ENCODE measurements at regions not wholly inside any gene's neighbourhood (a gene's known extent, or its start where the extent isn't known, plus 50 kb on each side); places are given as distances from the start of the nearest gene placed in this dataset.

- ChIA-PET CTCF (no interaction called here), POLR2A (no interaction called here)
- no peaks in the 10 kb centered on the region for H3K36me3 ChIP-seq (replicated peaks in 1 of 2; ENCODE audit: control insufficient read depth in 1 of 2, insufficient read depth in 2 of 2, low read length in 1 of 2)
- H2AFZ ChIP-seq (ENCODE audit: low read depth), result no peak overlapping the region
- 4% methylated on average over 2 of the region's 2 CpGs for WGBS (ENCODE audit: low lambda C conversion rate)
- no peaks in the 10 kb centered on the region for H3K79me2 ChIP-seq (ENCODE audit: insufficient read depth)
- H3K4me3 ChIP-seq (ENCODE audit: low read depth in 2 of 2, low read length in 1 of 2), result no peak overlapping the region
- no peaks in the 10 kb centered on the region for H3F3A ChIP-seq (replicated peaks; ENCODE audit: insufficient read depth)
- H3K9me3 ChIP-seq, result no peaks in the 10 kb centered on the region
- no peak overlapping the region for H3K4me2 ChIP-seq
- H3K27ac ChIP-seq (ENCODE audit: low read depth in 2 of 2, low read length in 1 of 2), result no peak overlapping the region
- no peak for DNase-seq
- no peak for TF ChIP-seq RCOR1 (IDR thresholded peaks at IDR 0.05; ENCODE audit: low read length)
- no peak for TF ChIP-seq SMC3 (IDR thresholded peaks at IDR 0.05; ENCODE audit: low read depth, low read length)
- no peak for TF ChIP-seq TCF12 (IDR thresholded peaks at IDR 0.05)
- TF ChIP-seq MAX (IDR thresholded peaks at IDR 0.05; ENCODE audit: low read depth), result no peak
- H3K9ac ChIP-seq, result no peak overlapping the region
- no peaks in the 10 kb centered on the region for H3K4me1 ChIP-seq (ENCODE audit: control insufficient read depth in 1 of 2, insufficient read depth in 2 of 2, low read depth in 1 of 2, low read length in 1 of 2)
- no peaks in the 10 kb centered on the region for H4K20me1 ChIP-seq (ENCODE audit: insufficient read depth)
- no peaks in the 10 kb centered on the region for H3K27me3 ChIP-seq (ENCODE audit: insufficient read depth)
- no peaks in the 10 kb centered on the region for H3K9me2 ChIP-seq
Observed at GRCh38 chrX:67953658-67954057, 409.8 kb downstream of the AR start.

GRCh38 chrX:67961516-67961915 is 417.7 kb downstream of the AR start:
- ChIA-PET POLR2A (no interaction called here), CTCF (no interaction called here)
- WGBS (ENCODE audit: low lambda C conversion rate), result 0% methylated on average over 3 of the region's 3 CpGs

More at GRCh38 chrX:67961516-67961915, 417.7 kb downstream of the AR start:
- Histone ChIP-seq H3K27ac (ENCODE audit: low read depth in 2 of 2, low read length in 1 of 2) (no peak overlapping the region), H3K79me2 (ENCODE audit: insufficient read depth) (no peaks in the 10 kb centered on the region), H3K4me2 (no peak overlapping the region), H3K4me1 (ENCODE audit: control insufficient read depth in 1 of 2, insufficient read depth in 2 of 2, low read depth in 1 of 2, low read length in 1 of 2) (no peaks in the 10 kb centered on the region), H3K36me3 (replicated peaks in 1 of 2; ENCODE audit: control insufficient read depth in 1 of 2, insufficient read depth in 2 of 2, low read length in 1 of 2) (no peaks in the 10 kb centered on the region), H3K27me3 (ENCODE audit: insufficient read depth) (no peaks in the 10 kb centered on the region), H3K4me3 (ENCODE audit: low read depth in 2 of 2, low read length in 1 of 2) (no peak overlapping the region), H3K9ac (no peak overlapping the region), H3K9me2 (no peaks in the 10 kb centered on the region), H3K9me3 (no peaks in the 10 kb centered on the region), H3F3A (replicated peaks; ENCODE audit: insufficient read depth) (no peaks in the 10 kb centered on the region), H4K20me1 (ENCODE audit: insufficient read depth) (no peaks in the 10 kb centered on the region), H2AFZ (ENCODE audit: low read depth) (no peak overlapping the region)
- TF ChIP-seq SMC3 (IDR thresholded peaks at IDR 0.05; ENCODE audit: low read depth, low read length) (no peak), CTCF (IDR thresholded peaks at IDR 0.05) (no peak), FOXM1 (IDR thresholded peaks at IDR 0.05; ENCODE audit: low read depth) (no peak), RCOR1 (IDR thresholded peaks at IDR 0.05; ENCODE audit: low read length) (no peak), PBX3 (IDR thresholded peaks at IDR 0.05) (no peak), RAD21 (IDR thresholded peaks at IDR 0.05; ENCODE audit: low read length) (no peak), GATA2 (CRISPR knock-in tag; IDR thresholded peaks at IDR 0.05) (no peak), POLR2AphosphoS5 (IDR thresholded peaks at IDR 0.05; ENCODE audit: low read depth, low read length) (no peak), IRF3 (IDR thresholded peaks at IDR 0.05; ENCODE audit: low read depth, low read length) (no peak), CHD2 (IDR thresholded peaks at IDR 0.05; ENCODE audit: low read length, partially characterized antibody) (no peak), YY1 (IDR thresholded peaks at IDR 0.05; ENCODE audit: low read depth) (no peak), ZBTB33 (IDR thresholded peaks at IDR 0.05; ENCODE audit: borderline replicate concordance, low read depth) (no peak), MXI1 (IDR thresholded peaks at IDR 0.05; ENCODE audit: low read depth, low read length) (no peak), EZH2phosphoT487 (IDR thresholded peaks at IDR 0.05; ENCODE audit: borderline replicate concordance, low read depth) (no peak), EP300 (IDR thresholded peaks at IDR 0.05; ENCODE audit: borderline replicate concordance in 1 of 2, low read depth in 1 of 2, low read length in 1 of 2) (no peak), ELF1 (IDR thresholded peaks at IDR 0.05) (no peak), MAX (IDR thresholded peaks at IDR 0.05; ENCODE audit: low read depth) (no peak), FOXJ3 (CRISPR knock-in tag; IDR thresholded peaks at IDR 0.05) (no peak)
- DNase-seq, result no peak
